Activated CD8-positive, alpha-beta T cell treated with anti-CD3 and anti-CD28 coated beads for 36 hours (primary cell): ENCODE measurements at regions not wholly inside any gene's neighbourhood (a gene's known extent, or its start where the extent isn't known, plus 50 kb on each side); places are given as distances from the start of the nearest gene placed in this dataset.

Experiments used
- ATAC-seq: fragments of 200-7000 bp; cut with Tn5 transposase; one replicate; pipeline ENCODE4 v1.10.0; 2021; ENCODE audit warnings: mild to moderate bottlenecking, moderate library complexity
- CTCF ChIA-PET: fragments of 350-600 bp; sonication (Branson Sonifier 250); formaldehyde crosslinking; loops from one replicate; lab custom pipeline; 2021; ENCODE audit warnings: antibody characterized with exemption; lab: Charles Lee
- POLR2A ChIA-PET: fragments of 350-600 bp; sonication (Branson Sonifier 250); formaldehyde crosslinking; loops from one replicate; lab custom pipeline; 2021; ENCODE audit warnings: antibody characterized with exemption; lab: Charles Lee
- DNase-seq: peaks from one replicate; pipeline ENCODE4 v3.0.0-alpha.2; 2020
- H3K27ac Mint-ChIP-seq: one replicate; pipeline ENCODE4 v1.8.0; 2021; ENCODE audit warnings: mild to moderate bottlenecking, mixed read lengths
- H3K27me3 Mint-ChIP-seq: one replicate; pipeline ENCODE4 v1.8.0; 2021; ENCODE audit warnings: mixed read lengths
- H3K36me3 Mint-ChIP-seq: one replicate; pipeline ENCODE4 v1.8.0; 2021; ENCODE audit warnings: low read depth, mixed read lengths
- H3K4me1 Mint-ChIP-seq: one replicate; pipeline ENCODE4 v1.8.0; 2021; ENCODE audit warnings: low read depth, mixed read lengths
- H3K4me3 Mint-ChIP-seq: one replicate; pipeline ENCODE4 v1.8.0; 2021; ENCODE audit warnings: mild to moderate bottlenecking, moderate library complexity, mixed read lengths
- H3K9me3 Mint-ChIP-seq: one replicate; pipeline ENCODE4 v1.8.0; 2021; ENCODE audit warnings: mixed read lengths
- CTCF ChIP-seq: fragments of 200-600 bp; IDR thresholded peaks from one replicate; pipeline ENCODE4 v1.8.0; 2022; ENCODE audit warnings: antibody characterized with exemption, mild to moderate bottlenecking
- intact Hi-C: fragments of 100-400 bp; cut with micrococcal nuclease; formaldehyde crosslinking; loops from one replicate; pipeline ENCODE4 v1.10.0; 2022

GRCh38 chr6:43990627-43991619, 136.3 kb downstream of the MRPL14 start:
- ATAC-seq (no peak), DNase-seq (no peak)
- no peak for TF ChIP-seq CTCF
- ChIA-PET POLR2A (interaction anchor here (0.9 kb wide), 1 partner anchor 38 kb away, joined by 3 read pairs; no protein-coding TSS in a partner anchor), CTCF (interaction anchor here (0.9 to 1.5 kb wide), 2 partner anchors 39 to 216 kb away, joined by 3 to 5 read pairs; no protein-coding TSS in a partner anchor)
- H3K4me1 Mint-ChIP-seq: peaks cover 6% of the 10 kb centered on the region
- H3K27me3 Mint-ChIP-seq: no peaks in the 10 kb centered on the region
- intact Hi-C loops: no loop called here
- no peak overlapping the region for H3K27ac Mint-ChIP-seq
- no peaks in the 10 kb centered on the region for H3K36me3 Mint-ChIP-seq
- no peak overlapping the region for H3K4me3 Mint-ChIP-seq
- no peaks in the 10 kb centered on the region for H3K9me3 Mint-ChIP-seq

- CTCF ChIA-PET: interaction anchor here (1.5 kb wide), 1 partner anchor 216 kb away, joined by 5 read pairs; no protein-coding TSS in a partner anchor
Observed at GRCh38 chr6:43990275-43990626, 137.0 kb downstream of the MRPL14 start.

GRCh38 chr6:43989581-43990146, 137.6 kb downstream of the MRPL14 start:
- ATAC-seq: no peak

More at GRCh38 chr6:43990275-43990626, 137.0 kb downstream of the MRPL14 start:
- no peaks in the 10 kb centered on the region for H3K36me3 Mint-ChIP-seq
- H3K9me3 Mint-ChIP-seq: no peaks in the 10 kb centered on the region
- POLR2A ChIA-PET: no interaction called here
- H3K4me1 Mint-ChIP-seq: peaks cover 6% of the 10 kb centered on the region
- no peak for TF ChIP-seq CTCF
- DNase-seq (no peak), ATAC-seq (no peak)
- no peak overlapping the region for H3K27ac Mint-ChIP-seq
- intact Hi-C loops: no loop called here
- H3K27me3 Mint-ChIP-seq: no peaks in the 10 kb centered on the region
- no peak overlapping the region for H3K4me3 Mint-ChIP-seq

GRCh38 chr6:43988801-43989200, 138.5 kb downstream of the MRPL14 start:
- no peaks in the 10 kb centered on the region for H3K9me3 Mint-ChIP-seq
- ATAC-seq (no peak), DNase-seq (no peak)
- H3K27me3 Mint-ChIP-seq: no peaks in the 10 kb centered on the region
- ChIA-PET POLR2A (no interaction called here), CTCF (no interaction called here)
- no peak for TF ChIP-seq CTCF
- H3K4me1 Mint-ChIP-seq: peaks cover 1% of the 10 kb centered on the region
- no peaks in the 10 kb centered on the region for H3K36me3 Mint-ChIP-seq
- H3K27ac Mint-ChIP-seq: no peak overlapping the region
- H3K4me3 Mint-ChIP-seq: no peak overlapping the region
- intact Hi-C loops: no loop called here

More at GRCh38 chr6:43989581-43990146, 137.6 kb downstream of the MRPL14 start:
- H3K9me3 Mint-ChIP-seq: no peaks in the 10 kb centered on the region
- POLR2A ChIA-PET: no interaction called here
- H3K27ac Mint-ChIP-seq: no peak overlapping the region
- H3K4me3 Mint-ChIP-seq: no peak overlapping the region
- no peaks in the 10 kb centered on the region for H3K36me3 Mint-ChIP-seq
- CTCF ChIA-PET: interaction anchor here (1.5 kb wide), 1 partner anchor 215 kb away, joined by 5 read pairs; no protein-coding TSS in a partner anchor
- TF ChIP-seq CTCF: no peak
- no peaks in the 10 kb centered on the region for H3K27me3 Mint-ChIP-seq
- intact Hi-C loops: no loop called here
- no peak for DNase-seq
- peaks cover 6% of the 10 kb centered on the region for H3K4me1 Mint-ChIP-seq
